Body of pancreas (tissue), 4 donors: ENCODE measurements at regions not wholly inside any gene's neighbourhood (a gene's known extent, or its start where the extent isn't known, plus 50 kb on each side); places are given as distances from the start of the nearest gene placed in this dataset.

Source experiments
- CTCF ChIP-seq, 7 experiments: fragments of 450-650 bp in 4 of 7; fragments of 200-600 bp in 3 of 7; sonication (generic) in 3 of 7; IDR thresholded peaks; one replicate each; pipeline ENCODE4 v1.5.1; 2016 to 2019; ENCODE audit warnings: antibody characterized with exemption in 7 of 7
- POLR2A ChIP-seq, 3 donors: fragments of 450-650 bp; IDR thresholded peaks; one replicate each; pipeline ENCODE4 v1.6.1; 2016; ENCODE audit warnings: antibody characterized with exemption in 3 of 3, mild to moderate bottlenecking in 2 of 3

- peak; percentile 72 to 97 (median 77) for TF ChIP-seq CTCF (IDR thresholded peaks at IDR 0.05)
- no peak for TF ChIP-seq POLR2A (IDR thresholded peaks at IDR 0.05)
Measured at GRCh38 chr1:204746838-204747442, 61.4 kb upstream of the LRRN2 start.
